Stomach (tissue), 4 donors: ENCODE measurements at regions not wholly inside any gene's neighbourhood (a gene's known extent, or its start where the extent isn't known, plus 50 kb on each side); places are given as distances from the start of the nearest gene placed in this dataset.

ENCODE experiments used
- EP300 ChIP-seq: sonication (generic); formaldehyde crosslinking; IDR thresholded peaks from one replicate; pipeline ENCODE4 v1.6.1; 2017; ENCODE audit warnings: antibody characterized with exemption
- TF ChIP-seq, protein P1 (sequence below), 7 experiments: fragments of 450-650 bp in 4 of 7; fragments of 200-600 bp in 3 of 7; sonication (generic) in 3 of 7; IDR thresholded peaks; one replicate each; pipeline ENCODE4 v1.5.1; 2016 to 2019; ENCODE audit warnings: antibody characterized with exemption in 7 of 7, control low read depth in 2 of 7, mild to moderate bottlenecking in 1 of 7

DNA sequence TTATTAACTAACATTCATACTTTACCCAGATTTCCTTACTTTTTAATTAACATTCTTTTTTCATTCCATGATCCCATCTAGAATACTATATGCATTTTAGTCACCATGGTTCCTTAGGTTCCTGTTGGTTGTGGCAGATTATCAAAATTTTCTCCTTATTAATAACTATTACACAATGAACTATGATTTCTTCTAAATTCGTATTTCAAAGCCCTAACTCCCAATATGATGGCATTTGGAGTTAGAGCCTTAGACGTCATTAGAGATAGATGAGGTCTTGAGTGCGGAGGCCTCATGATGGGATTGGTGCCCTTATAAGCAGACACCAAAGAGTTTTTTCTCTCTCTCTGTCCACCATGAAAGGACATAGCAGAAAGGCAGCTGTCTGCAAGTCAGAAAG, 485.4 kb downstream of the TLR4 start:
- TF ChIP-seq, protein P1, sequence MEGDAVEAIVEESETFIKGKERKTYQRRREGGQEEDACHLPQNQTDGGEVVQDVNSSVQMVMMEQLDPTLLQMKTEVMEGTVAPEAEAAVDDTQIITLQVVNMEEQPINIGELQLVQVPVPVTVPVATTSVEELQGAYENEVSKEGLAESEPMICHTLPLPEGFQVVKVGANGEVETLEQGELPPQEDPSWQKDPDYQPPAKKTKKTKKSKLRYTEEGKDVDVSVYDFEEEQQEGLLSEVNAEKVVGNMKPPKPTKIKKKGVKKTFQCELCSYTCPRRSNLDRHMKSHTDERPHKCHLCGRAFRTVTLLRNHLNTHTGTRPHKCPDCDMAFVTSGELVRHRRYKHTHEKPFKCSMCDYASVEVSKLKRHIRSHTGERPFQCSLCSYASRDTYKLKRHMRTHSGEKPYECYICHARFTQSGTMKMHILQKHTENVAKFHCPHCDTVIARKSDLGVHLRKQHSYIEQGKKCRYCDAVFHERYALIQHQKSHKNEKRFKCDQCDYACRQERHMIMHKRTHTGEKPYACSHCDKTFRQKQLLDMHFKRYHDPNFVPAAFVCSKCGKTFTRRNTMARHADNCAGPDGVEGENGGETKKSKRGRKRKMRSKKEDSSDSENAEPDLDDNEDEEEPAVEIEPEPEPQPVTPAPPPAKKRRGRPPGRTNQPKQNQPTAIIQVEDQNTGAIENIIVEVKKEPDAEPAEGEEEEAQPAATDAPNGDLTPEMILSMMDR (IDR thresholded peaks at IDR 0.05) = no peak
- TF ChIP-seq EP300 = no peak
